Calu3 (cell line): ENCODE measurements at regions not wholly inside any gene's neighbourhood (a gene's known extent, or its start where the extent isn't known, plus 50 kb on each side); places are given as distances from the start of the nearest gene placed in this dataset.
"Not testable (repeated sequence)": the region's sequence is repeated elsewhere in the genome, so short reads cannot be mapped to it uniquely, and the experiment has no call there.

ENCODE experiments used
- BruUV-seq: library from RNA; stranded (reverse); fragments of 400-500 nt; replicated peaks from 2 replicates; lab custom pipeline; 2021; lab: Mats Ljungman, UMichigan
- CTCF ChIA-PET: fragments of 300-600 bp; sonication (Branson Sonifier 250); formaldehyde crosslinking; loops from one replicate; lab custom pipeline; 2022; ENCODE audit warnings: antibody characterized with exemption; lab: Charles Lee
- DNase-seq: peaks from one replicate; pipeline ENCODE4 v3.0.0; 2022
- H3K27ac Mint-ChIP-seq: one replicate; pipeline ENCODE4 v1.8.0; 2022; ENCODE audit warnings: mixed read lengths; ENCODE audit not compliant: unreplicated experiment
- H3K27me3 Mint-ChIP-seq: one replicate; pipeline ENCODE4 v1.8.0; 2022; ENCODE audit warnings: mixed read lengths; ENCODE audit not compliant: unreplicated experiment
- H3K36me3 Mint-ChIP-seq: one replicate; pipeline ENCODE4 v1.8.0; 2022; ENCODE audit warnings: mild to moderate bottlenecking, moderate library complexity, mixed read lengths; ENCODE audit not compliant: insufficient read depth, unreplicated experiment
- H3K4me1 Mint-ChIP-seq: one replicate; pipeline ENCODE4 v1.8.0; 2022; ENCODE audit warnings: mild to moderate bottlenecking, low read depth, mixed read lengths; ENCODE audit not compliant: unreplicated experiment
- H3K4me3 Mint-ChIP-seq: one replicate; pipeline ENCODE4 v1.8.0; 2022; ENCODE audit warnings: mild to moderate bottlenecking, low read depth, moderate library complexity, mixed read lengths; ENCODE audit not compliant: unreplicated experiment
- H3K9me3 Mint-ChIP-seq: one replicate; pipeline ENCODE4 v1.8.0; 2022; ENCODE audit warnings: low read depth, mixed read lengths; ENCODE audit not compliant: unreplicated experiment
- intact Hi-C: fragments of 100-400 bp; cut with micrococcal nuclease; formaldehyde crosslinking; loops from one replicate; pipeline ENCODE4 v1.10.0; 2022; ENCODE audit not compliant: unreplicated experiment
- TF ChIP-seq, protein P1 (sequence below): fragments of 200-600 bp; IDR thresholded peaks from one replicate; pipeline ENCODE4 v1.8.0; 2022; ENCODE audit warnings: antibody characterized with exemption; ENCODE audit not compliant: unreplicated experiment

GRCh38 chr1:228842094-228842775, 107.0 kb downstream of the RHOU start:
- peak overlapping the region; percentile 73 for H3K27ac Mint-ChIP-seq
- H3K4me1 Mint-ChIP-seq = peaks cover 48% of the 10 kb centered on the region
- H3K36me3 Mint-ChIP-seq = peaks cover 20% of the 10 kb centered on the region
- no peak overlapping the region for H3K4me3 Mint-ChIP-seq
- intact Hi-C loops = no loop called here
- no peaks in the 10 kb centered on the region for H3K9me3 Mint-ChIP-seq
- no peaks in the 10 kb centered on the region for H3K27me3 Mint-ChIP-seq
- TF ChIP-seq, protein P1, sequence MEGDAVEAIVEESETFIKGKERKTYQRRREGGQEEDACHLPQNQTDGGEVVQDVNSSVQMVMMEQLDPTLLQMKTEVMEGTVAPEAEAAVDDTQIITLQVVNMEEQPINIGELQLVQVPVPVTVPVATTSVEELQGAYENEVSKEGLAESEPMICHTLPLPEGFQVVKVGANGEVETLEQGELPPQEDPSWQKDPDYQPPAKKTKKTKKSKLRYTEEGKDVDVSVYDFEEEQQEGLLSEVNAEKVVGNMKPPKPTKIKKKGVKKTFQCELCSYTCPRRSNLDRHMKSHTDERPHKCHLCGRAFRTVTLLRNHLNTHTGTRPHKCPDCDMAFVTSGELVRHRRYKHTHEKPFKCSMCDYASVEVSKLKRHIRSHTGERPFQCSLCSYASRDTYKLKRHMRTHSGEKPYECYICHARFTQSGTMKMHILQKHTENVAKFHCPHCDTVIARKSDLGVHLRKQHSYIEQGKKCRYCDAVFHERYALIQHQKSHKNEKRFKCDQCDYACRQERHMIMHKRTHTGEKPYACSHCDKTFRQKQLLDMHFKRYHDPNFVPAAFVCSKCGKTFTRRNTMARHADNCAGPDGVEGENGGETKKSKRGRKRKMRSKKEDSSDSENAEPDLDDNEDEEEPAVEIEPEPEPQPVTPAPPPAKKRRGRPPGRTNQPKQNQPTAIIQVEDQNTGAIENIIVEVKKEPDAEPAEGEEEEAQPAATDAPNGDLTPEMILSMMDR = no peak
- no TSS peak for BruUV-seq
- DNase-seq = peak; percentile 72
- CTCF ChIA-PET = interaction anchor here (0.5 to 1.6 kb wide), 6 partner anchors 9 to 1106 kb away, joined by 3 to 8 read pairs (median 4); no protein-coding TSS in a partner anchor

GRCh38 chr1:228845101-228845500, 109.8 kb downstream of the RHOU start:
- CTCF ChIA-PET = no interaction called here
- Mint-ChIP-seq H3K4me3 (no peak overlapping the region), H3K27ac (no peak overlapping the region), H3K9me3 (no peaks in the 10 kb centered on the region), H3K4me1 (peaks cover 45% of the 10 kb centered on the region), H3K36me3 (peaks cover 5% of the 10 kb centered on the region), H3K27me3 (no peaks in the 10 kb centered on the region)
- no TSS peak for BruUV-seq
- intact Hi-C loops = no loop called here
- TF ChIP-seq, protein P1 = no peak
- DNase-seq = no peak

DNA sequence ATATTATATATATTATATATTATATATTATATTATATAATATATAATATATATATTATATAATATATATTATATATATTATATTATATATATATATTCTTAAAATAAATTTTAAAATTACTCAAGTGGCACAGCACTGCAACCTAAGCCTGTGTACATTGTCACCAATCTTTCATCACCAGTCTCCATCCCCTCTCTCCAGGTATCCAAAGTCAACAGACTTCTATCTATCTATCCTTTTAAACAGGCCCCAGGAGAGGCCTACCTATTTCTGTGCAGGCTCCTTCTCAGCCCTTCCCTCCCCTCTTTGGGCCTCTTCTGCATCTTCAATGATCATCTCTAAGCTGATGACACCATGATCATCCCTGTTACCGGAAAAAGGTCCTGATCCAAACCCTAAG, 111.7 kb downstream of the RHOU start:
- Mint-ChIP-seq H3K36me3 (peaks cover 4% of the 10 kb centered on the region), H3K27me3 (no peaks in the 10 kb centered on the region), H3K9me3 (no peaks in the 10 kb centered on the region), H3K4me1 (peaks cover 53% of the 10 kb centered on the region), H3K4me3 (no peak overlapping the region), H3K27ac (no peak overlapping the region)
- TF ChIP-seq, protein P1 = no peak
- no TSS peak for BruUV-seq
- intact Hi-C loops = no loop called here
- no peak for DNase-seq
- CTCF ChIA-PET = no interaction called here

- DNase-seq, H3K9me3 Mint-ChIP-seq, H3K27ac Mint-ChIP-seq, H3K27me3 Mint-ChIP-seq, BruUV-seq, H3K4me3 Mint-ChIP-seq, intact Hi-C loops, H3K36me3 Mint-ChIP-seq: not testable (repeated sequence)
- H3K4me1 Mint-ChIP-seq = peaks cover 48% of the 10 kb centered on the region
- CTCF ChIA-PET = interaction anchor here (0.6 kb wide), 1 partner anchor 112 kb away, joined by 9 read pairs; no protein-coding TSS in a partner anchor
These were observed 112.2 kb downstream of the RHOU start for GRCh38 chr1:228847451-228847850.

DNA sequence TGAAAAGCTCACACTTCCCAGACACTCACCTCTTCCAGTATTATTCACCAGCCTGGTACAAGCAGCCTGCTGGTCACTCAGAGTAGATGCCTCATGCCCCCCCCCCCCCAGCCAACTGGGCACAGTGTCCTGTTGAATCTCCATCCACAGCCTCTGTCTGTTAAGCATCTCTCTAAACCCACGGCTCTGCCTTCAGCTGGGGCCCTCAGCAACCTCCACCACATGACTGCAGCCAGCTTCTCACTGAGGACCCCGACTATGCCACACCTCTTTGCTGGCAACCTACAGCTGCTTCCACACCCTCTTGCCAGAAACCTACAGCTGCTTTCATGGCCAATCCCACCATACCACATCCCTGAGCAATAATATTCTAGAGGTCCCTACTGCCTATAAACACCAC, 113.1 kb downstream of the RHOU start:
- Mint-ChIP-seq H3K27me3 (no peaks in the 10 kb centered on the region), H3K36me3 (no peaks in the 10 kb centered on the region)

More for the DNA sequence above, 113.1 kb downstream of the RHOU start:
- no peak for DNase-seq
- Mint-ChIP-seq H3K4me3 (no peak overlapping the region), H3K4me1 (peaks cover 39% of the 10 kb centered on the region), H3K9me3 (no peaks in the 10 kb centered on the region), H3K27ac (no peak overlapping the region)
- no TSS peak for BruUV-seq
- intact Hi-C loops = no loop called here
- CTCF ChIA-PET = interaction anchor here (0.6 to 3.5 kb wide), 2 partner anchors 10 to 212 kb away, joined by 3 to 14 read pairs; no protein-coding TSS in a partner anchor
- TF ChIP-seq, protein P1 = no peak
